Endothelial cell of umbilical vein (primary cell): ENCODE measurements at regions not wholly inside any gene's neighbourhood (a gene's known extent, or its start where the extent isn't known, plus 50 kb on each side); places are given as distances from the start of the nearest gene placed in this dataset.

Source experiments
- CTCF ChIP-seq, 2 donors: IDR thresholded peaks; 1 replicate in 1 of 2; 2 replicates in 1 of 2; pipeline ENCODE4 v1.5.1; 2011; ENCODE audit warnings: low read length in 2 of 2, mild to moderate bottlenecking in 2 of 2, moderate library complexity in 2 of 2, control low read depth in 1 of 2, inconsistent platforms in 1 of 2, low read depth in 1 of 2; ENCODE audit not compliant: insufficient read depth in 1 of 2; ENCODE audit errors: extremely low read depth in 1 of 2
- EZH2 ChIP-seq: IDR thresholded peaks from 2 replicates; pipeline ENCODE4 v1.6.1; 2012; ENCODE audit warnings: borderline replicate concordance, low read depth, mild to moderate bottlenecking, moderate library complexity, low read length, inconsistent platforms; ENCODE audit not compliant: severe bottlenecking
- MAX ChIP-seq: IDR thresholded peaks from 2 replicates; pipeline ENCODE4 v1.6.1; 2011; ENCODE audit not compliant: insufficient read depth, insufficient read length
- POLR2A ChIP-seq: IDR thresholded peaks from 2 replicates; pipeline ENCODE4 v1.6.1; 2012; ENCODE audit warnings: low read depth, mild to moderate bottlenecking, control low read depth, low read length
- POLR2AphosphoS5 ChIP-seq: IDR thresholded peaks from 2 replicates; pipeline ENCODE4 v1.6.1; 2012; ENCODE audit warnings: low read depth, mild to moderate bottlenecking, control low read depth, low read length, moderate library complexity; ENCODE audit not compliant: insufficient read depth

GRCh38 chr5:121660142-121660541 is 191.5 kb upstream of the FTMT start:
- TF ChIP-seq POLR2A (no peak), CTCF (IDR thresholded peaks at IDR 0.05; ENCODE audit: extremely low read depth in 1 of 2, insufficient read depth in 1 of 2, low read depth in 1 of 2, low read length in 2 of 2) (no peak), POLR2AphosphoS5 (no peak), EZH2 (no peak), MAX (no peak)
